Stimulated activated CD4-positive, alpha-beta T cell treated with anti-CD3 and anti-CD28 coated beads, Interleukin-1b, Interleukin-23, amount 100 ng/mL, for 4 hours (primary cell): ENCODE measurements at regions not wholly inside any gene's neighbourhood (a gene's known extent, or its start where the extent isn't known, plus 50 kb on each side); places are given as distances from the start of the nearest gene placed in this dataset.

Source experiments
- DNase-seq, 2 donors: peaks; one replicate each; pipeline ENCODE4 v3.0.0-alpha.2; 2020; ENCODE audit warnings: low read depth in 2 of 2

DNA sequence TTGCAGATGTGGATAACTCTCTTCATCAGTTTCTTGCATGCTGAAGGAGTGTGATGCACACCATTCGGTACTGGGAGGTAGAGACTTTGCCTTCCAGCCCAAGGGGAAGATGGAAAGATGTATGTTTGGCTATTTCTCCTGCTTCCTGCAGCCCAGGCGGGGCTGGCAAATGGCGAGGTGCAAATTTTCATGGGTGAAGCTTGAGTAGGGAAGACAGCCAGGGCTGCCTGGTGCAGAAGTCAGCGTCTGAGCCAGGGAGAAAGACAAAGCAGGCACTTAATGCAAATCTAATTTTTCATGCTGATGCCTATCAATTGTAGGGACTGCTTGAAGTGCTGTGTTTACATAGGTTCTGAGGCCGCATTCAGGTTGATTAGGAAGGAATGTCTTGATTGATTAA is 384.7 kb upstream of the EEF2KMT start:
- DNase-seq: no peak

GRCh38 chr16:5480431-5481195 is 383.0 kb upstream of the EEF2KMT start:
- no peak for DNase-seq

- no peak for DNase-seq
Measured at GRCh38 chr16:5479926-5480325, 382.3 kb upstream of the EEF2KMT start.

DNA sequence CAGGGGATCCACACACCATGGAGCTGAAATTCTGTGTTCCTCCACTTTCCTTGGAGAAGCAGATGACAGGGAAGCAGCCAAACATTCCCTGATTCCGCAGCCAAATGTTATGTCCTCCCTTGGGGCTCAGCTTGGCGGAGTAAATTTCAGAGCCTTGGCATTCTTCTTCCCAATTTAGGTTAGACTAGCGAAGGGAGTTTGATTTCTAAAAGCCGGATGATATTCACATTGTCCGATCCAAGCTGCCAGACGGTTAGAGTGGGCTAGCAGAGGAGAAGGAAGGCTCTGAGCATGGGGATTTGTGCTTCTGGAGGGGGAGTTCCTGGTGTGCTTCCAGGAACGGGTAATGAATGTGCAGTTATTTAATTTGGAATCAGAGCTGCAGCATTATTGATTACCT is 380.4 kb upstream of the EEF2KMT start:
- no peak for DNase-seq

- no peak for DNase-seq
Measured at GRCh38 chr16:5477251-5477650, 379.7 kb upstream of the EEF2KMT start.

DNA sequence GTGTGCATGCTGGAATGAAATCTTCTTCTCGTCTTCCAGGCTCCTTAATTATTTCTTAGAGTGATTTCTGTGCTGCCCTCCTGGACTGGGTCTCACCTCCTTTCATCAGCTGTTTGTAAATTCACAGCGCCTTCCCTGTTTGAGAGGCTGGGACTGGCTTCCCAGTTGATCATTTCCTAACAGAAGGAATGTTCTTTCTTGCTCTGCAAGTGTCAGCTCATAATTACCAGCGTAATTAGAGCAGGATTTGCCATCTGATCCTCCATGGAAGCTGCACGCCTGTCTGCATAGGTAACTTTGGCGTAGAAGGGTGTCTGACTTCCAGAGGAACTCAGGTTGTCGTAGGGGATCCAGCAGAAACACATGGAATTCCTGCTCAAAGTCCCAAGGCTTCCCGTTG is 375.0 kb upstream of the EEF2KMT start:
- DNase-seq: no peak

DNA sequence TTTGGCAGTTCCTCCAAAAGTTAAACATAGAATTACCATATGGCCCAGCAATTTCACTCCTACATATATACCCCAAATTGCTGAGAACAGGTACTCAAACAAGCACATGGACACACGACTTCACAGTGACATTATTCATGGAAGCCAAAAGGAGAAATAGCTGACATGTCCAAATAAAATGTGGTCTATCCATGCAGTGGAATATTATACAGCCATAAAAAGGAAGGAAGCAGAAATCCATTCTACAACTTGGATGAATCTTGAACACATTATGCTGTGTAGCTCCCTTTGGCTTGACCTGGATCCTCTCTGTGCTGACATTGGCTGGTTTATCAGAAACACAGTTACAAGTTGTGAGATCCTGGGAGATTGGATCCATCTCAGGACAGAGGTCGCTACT is 370.9 kb upstream of the EEF2KMT start:
- DNase-seq: no peak

DNA sequence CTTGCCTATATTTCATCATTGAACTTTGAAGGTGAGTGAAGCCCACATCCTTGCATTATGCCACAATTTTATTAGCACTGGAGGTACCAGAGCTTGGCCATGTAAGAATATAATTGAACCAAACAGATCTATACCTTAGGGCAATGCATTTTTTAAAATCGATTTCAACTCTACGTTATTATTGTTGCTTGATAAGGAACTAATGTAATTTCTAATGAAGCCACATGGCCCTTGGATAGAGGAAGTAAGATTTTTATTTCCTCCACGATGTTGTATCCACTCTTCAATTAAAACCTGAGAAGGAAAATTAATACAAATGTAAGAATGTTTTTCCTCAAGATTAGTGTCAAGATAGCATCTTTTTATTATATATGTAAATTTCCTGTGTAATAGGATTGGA is 370.0 kb upstream of the EEF2KMT start:
- DNase-seq: no peak

- no peak for DNase-seq
Measured at GRCh38 chr16:5466551-5466950, 369.0 kb upstream of the EEF2KMT start.

DNA sequence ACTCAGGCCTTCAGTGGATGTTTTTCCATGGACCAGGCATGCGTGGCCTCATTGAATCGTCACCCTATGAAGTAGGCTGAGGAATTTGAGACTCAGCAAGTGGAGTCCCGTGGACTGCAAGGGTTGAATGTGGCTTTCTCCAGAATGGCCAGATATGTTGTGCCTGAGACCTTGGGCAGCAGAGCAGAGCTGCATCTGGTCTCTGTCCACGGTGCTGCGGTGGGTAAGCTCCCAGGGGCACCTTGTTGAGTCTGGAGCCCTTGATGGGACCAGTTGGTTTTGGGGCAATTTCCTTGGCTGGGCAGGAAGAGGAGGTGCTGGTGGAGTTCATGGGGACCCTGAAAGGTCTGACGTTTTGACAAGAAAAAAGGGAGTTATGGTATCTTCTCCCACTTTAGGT is 368.1 kb upstream of the EEF2KMT start:
- no peak for DNase-seq

DNA sequence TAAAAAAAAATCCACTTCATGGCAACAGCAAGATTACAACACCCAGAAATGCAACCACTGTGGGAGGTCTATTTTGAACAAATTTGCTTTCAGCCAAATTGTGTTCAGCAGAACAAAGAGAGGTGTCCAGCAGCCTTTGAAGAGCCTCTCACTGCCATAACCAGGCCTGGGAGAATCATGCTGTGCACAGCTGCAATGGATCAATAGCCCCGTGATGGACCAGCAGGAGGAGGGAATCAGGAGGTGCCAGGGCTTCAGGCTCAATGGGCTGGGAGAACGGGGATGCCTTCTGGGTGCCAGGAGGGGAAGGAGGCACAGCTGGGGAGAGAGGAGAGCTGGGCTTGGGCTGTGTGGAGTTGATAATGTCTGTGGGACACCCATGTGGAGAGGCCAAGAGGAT is 366.2 kb upstream of the EEF2KMT start:
- DNase-seq: no peak

DNA sequence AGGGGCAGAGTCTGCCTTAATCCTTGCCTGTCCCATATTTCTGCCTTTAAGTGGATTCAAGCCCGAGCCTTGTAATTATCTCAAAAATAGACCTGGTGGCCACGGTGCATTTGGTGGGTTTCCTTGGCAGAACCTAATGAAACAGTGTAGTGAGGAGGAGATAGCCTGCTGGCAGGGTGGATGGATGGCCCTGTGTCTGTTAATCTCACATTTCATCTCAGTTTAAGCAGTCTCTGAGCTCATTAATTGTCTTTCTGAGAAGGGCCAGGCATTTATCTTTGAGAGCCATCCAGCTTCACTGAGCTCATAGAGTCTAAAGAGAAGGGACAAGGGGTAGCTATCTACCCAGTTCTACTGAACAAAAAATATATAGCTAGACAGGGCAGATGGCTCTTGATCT is 364.0 kb upstream of the EEF2KMT start:
- DNase-seq: no peak

- no peak for DNase-seq
Measured at GRCh38 chr16:5461141-5461540, 363.5 kb upstream of the EEF2KMT start.

- DNase-seq: no peak
Measured at GRCh38 chr16:5460701-5461100, 363.1 kb upstream of the EEF2KMT start.

DNA sequence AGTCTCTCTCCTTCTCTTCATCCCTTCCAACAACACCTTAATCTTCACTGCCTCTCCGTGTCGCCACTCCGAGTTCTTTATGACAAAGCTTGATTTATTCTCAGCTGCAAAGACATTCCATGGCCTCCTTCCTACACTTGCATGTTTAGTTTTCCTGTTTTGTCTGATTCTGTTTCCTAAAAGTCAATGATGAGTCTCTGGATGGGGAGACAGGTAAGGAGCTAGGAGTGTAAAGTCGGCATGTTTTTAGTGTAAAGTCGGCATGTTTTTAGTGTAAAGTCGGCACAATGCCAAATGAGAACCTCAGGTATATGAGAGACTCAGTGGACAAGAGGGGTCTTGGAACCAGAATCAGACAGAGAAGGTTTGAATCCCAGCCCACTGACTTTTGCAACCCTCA is 362.3 kb upstream of the EEF2KMT start:
- DNase-seq: no peak

DNA sequence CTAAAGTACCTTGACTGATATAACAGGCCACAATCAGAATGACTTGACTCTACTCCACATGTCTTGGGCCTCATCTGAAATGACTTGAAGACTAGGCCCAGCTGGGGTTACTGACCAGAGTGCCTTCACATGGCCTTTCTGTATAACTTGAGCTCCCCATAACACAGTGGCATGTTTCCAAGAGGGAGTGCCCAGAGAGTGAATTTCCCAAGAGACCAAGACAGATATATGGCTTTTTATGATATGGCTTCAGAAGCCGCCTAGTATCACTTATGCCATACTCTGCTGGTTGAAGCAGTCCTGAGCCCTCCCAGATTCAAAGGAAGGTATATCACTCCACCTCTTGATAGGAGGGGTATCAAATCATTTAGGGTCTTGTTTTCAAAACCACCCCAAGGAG is 357.5 kb upstream of the EEF2KMT start:
- no peak for DNase-seq

DNA sequence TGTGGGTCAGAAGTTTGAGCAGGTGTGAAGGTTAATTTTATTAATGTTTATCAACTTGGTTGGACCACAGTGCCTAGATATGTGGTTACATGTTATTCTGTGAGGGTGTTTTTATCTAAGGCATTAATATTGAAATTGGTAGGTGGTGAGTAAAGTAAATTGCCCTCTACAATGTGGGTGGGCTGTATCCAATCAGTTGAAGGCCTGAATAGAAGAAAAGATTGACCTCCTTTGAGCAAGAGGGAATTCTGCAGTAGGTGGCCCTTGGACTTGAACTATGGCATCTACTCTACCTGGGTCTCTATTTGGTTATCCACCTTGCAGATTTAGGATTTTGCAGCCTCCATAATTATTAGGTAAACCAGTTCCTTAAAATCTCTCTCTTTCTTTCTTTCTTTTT is 356.8 kb upstream of the EEF2KMT start:
- no peak for DNase-seq

DNA sequence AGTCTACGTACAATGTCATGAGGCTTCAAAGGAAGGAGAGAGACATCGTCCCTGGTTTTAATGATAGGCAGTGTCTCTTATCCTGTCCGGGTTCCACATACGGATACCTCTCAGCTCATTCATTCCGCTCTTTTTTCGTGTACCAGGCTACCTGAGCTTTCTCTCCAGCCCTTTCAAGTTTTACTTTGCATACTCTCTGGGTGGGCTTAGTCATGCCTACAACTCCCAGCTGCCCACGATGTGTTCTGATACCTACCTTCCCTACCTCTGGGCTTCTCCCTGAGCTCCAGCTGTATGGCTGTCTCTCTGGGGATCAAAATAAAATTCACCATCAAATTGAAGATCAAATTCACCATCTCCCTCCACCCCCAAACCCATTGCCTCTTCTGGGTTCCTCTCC is 354.0 kb upstream of the EEF2KMT start:
- DNase-seq: no peak

GRCh38 chr16:5450409-5451104 is 353.0 kb upstream of the EEF2KMT start:
- DNase-seq: no peak

GRCh38 chr16:5449901-5450300 is 352.3 kb upstream of the EEF2KMT start:
- DNase-seq: no peak

DNA sequence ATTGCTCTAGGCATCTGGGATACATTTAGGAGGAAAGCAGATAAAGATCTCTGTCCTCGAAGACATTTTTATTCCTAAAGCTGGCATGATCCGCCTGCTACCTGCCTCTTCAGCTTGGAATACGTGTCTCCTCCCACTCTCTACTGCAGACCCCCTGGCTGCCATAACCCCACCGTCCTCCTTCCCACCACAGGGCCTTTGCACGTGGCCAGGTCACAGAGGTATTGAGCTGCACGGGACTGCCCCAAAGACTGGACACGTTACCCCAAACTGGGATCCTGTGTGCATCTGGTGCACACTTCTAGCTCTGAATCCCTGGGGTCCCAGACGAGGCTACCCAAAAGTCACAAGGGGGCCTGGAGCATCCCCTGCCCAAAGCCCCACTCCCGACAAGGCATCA is 351.2 kb upstream of the EEF2KMT start:
- DNase-seq: no peak

GRCh38 chr16:5447734-5448133 is 350.1 kb upstream of the EEF2KMT start:
- no peak for DNase-seq

GRCh38 chr16:5446623-5447240 is 349.1 kb upstream of the EEF2KMT start:
- DNase-seq: no peak
